Erythroblast (primary cell): ENCODE measurements at regions not wholly inside any gene's neighbourhood (a gene's known extent, or its start where the extent isn't known, plus 50 kb on each side); places are given as distances from the start of the nearest gene placed in this dataset.

ENCODE experiments used
- GATA1 ChIP-seq: IDR thresholded peaks from 2 replicates; pipeline ENCODE4 v1.6.1; 2011; ENCODE audit warnings: low read depth, mild to moderate bottlenecking, control low read depth, low read length, moderate library complexity
- POLR2A ChIP-seq: IDR thresholded peaks from 2 replicates; pipeline ENCODE4 v1.6.1; 2011; ENCODE audit warnings: mild to moderate bottlenecking, low read length

DNA sequence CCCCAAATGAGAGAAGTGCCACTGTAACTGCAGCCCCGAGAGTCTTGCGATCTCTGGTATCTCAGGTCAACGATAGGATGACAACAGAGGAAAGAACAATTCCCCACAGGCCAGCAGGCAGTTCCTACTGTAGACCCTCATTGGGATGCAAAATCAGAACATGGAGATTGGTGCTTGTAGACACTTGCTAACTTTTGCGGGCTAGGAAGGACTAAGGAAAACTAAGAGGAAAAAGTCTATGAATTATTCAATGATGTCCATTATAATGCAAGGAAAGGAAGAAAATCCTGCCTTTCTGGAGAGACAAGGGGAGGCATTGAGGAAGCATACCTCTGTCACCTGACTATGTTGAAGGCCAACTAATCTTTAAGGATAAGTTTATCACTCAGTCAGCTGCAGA, 51.9 kb upstream of the CWC22 start:
- TF ChIP-seq POLR2A (no peak), GATA1 (no peak)
